D341Med (cell line): ENCODE measurements at regions not wholly inside any gene's neighbourhood (a gene's known extent, or its start where the extent isn't known, plus 50 kb on each side); places are given as distances from the start of the nearest gene placed in this dataset.
"Not testable (repeated sequence)": the region's sequence is repeated elsewhere in the genome, so short reads cannot be mapped to it uniquely, and the experiment has no call there.

Experiments used
- DNase-seq: peaks from one replicate; pipeline ENCODE4 v3.0.0; 2012; ENCODE audit warnings: low spot score

DNA sequence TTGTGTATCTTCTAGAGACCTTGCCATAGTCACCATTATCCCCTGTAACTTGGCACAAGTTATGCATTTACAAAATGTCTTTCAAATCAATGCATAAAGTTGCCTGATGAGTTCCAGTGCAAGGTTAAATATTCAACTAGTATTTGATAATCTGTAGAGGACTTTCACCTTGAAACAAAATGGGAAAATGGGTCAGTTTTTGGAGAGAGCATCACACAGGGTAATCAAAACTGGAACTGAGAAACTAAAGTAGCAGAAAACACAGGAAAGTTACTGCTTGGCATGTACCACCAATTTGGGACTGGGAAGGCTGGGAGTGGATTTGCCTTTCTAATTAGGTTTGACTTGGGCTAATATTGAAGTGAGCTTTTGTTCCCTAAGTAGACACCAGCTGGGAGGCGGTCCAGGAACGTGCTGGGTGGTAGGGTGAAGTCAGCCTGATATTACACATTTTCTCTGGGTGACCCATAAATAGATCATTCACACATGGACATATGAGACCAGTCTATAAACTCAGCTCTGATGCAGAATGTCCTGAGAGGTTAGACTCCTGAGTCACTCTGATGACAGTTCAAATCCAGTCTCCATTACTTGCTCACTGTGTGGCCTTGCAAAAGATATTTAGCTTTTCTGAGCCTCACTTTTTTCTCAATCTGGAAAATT, 152.3 kb downstream of the PCTP start:
- DNase-seq: no peak

DNA sequence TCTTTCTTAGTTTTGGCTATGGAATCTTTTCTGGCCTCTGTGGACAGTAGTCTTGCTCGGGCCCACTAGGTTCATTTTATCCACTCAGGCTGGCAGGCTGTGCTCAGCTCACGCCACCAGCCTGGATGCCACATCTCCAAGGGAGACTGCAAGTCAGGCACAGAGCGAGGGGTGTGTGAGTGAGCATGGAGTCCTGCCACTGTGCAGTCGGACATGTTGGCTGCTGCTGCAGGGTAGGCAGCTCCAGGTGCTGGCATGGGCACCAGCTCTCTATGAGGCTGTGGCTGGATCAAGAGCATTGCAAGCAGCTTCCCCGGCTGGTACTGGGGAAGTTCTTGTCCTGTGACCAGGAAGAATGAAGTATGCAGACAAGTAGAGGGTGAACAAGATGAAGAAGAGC, 158.9 kb downstream of the PCTP start:
- DNase-seq: no peak

DNA sequence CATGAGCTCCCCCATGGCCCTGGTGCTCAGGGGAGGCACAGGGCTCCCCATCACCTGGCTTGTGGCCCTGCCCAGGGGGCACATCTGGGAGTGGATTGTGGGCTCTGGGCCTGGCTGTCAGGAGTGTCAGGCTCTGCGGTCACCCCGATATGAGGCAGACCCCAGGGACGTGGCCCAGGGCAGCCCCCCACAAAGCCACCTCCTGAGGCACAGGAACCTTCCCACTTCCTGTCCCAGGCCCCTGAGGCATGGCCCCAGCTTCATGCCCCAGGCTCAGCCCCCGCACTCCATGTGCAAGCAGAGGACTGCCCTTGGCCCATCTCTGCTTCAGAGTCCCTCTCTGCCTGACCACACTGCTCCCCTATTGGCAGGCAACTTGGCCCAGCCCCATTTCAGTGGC, 160.3 kb downstream of the PCTP start:
- DNase-seq: no peak

DNA sequence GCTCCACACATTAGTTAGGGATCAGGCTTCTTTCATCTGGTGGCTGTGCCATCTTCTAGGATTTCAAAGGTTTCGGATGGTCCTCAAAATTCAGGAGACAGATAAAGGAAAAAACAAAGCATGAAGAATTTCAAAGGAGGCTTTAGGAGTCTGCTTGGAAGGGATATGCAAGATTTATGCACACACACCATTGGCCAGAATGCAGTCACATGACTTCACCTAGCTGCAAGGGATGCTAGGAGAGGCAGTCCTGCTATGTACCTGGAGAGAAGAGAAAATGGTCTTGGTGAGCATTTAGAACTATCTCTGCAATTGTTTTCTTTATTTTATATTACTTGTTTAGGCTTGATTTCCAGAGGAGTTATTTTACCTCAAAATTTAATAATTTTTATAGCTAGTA, 174.6 kb downstream of the PCTP start:
- DNase-seq: no peak

DNA sequence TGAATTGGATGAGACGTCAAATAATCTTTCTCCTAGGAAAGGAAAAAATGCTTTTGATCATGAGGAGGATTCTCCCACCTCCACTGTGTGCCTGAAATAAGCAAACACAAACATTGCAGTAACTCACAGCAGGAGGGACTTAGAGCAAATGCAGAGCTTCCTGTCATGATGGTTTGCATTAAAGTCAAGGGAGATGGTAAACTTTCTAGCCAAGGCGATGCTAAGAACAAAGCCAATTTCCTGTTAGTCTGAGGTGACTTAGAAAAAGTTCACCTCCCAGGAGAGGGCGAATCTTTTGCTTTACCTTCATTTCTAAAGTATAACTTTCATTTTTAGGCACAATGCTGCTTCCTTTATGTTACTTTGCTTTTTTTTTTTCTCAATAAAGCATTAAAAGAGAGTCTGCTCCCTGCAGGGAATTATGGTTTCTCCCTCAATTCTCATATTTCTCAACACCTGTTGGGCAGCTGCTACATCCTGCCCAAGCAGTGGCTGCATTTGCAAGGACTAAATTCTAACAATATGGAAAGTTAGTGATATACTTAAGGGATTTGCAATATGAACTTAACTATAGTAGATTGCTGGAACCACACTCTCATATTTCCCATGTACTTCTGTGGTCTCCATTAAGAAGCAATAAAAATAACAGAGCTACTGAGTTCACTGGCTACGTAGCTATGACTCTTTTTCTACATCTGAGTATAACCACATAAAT, 175.6 kb downstream of the PCTP start:
- DNase-seq: no peak

DNA sequence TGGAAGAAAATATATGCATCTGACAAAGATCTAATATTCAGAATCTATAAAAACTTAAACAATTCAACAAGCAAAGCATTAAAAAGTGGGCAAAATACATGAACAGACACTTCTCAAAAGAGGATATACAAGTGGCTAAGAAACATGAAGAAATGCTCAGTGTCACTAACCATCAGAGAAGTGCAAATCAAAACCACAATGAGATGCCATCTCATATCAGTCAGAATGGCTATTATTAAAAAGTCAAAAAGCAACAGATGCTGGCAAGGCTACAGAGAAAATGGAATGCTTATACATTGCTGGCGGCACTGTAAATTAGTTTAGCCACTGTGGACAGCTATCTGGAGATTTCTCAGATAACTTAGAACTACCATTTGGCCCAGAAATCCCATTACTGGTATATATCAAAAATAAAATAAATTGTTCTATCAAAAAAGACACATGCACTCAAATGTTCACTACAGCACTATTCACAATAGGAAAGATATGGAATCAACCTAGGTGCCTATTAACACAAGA, 179.5 kb downstream of the PCTP start:
- DNase-seq: no peak

DNA sequence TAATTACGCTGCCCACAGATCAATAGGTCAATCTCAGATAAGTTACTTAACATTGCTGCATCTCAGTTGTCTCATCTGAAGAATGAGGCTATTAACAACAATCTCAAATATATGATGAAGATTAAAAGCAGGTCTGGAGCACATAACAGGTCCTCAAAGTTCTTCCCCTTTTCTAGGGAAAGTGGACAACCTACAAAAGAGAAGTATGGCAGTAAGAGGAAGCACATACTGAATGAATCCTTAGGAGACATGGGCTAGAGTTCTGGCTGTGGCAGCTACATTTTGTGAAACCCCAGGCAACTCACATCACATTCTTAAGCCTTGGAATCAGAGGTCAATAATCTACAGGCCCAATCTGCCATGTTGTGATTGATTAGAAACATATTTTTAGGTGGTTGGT, 180.6 kb downstream of the PCTP start:
- no peak for DNase-seq

DNA sequence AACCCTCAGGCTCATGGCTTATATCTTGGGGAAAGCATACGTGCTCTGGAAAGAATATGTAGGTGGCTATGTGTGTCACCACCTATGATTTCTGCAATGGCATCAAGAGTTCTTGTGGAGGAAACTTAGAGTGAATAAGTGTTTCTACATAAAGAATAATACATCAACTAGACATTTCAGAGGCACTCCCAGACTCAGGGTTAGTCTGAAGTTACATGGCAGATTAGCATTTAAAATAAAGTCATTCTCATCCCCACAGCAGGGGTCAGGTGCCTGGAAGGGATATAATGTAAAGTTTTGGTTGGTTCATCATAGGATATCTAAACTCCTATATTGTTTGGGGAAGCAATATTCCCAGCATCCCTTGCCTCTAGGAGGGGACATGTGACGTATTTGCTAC, 182.1 kb downstream of the PCTP start:
- no peak for DNase-seq

DNA sequence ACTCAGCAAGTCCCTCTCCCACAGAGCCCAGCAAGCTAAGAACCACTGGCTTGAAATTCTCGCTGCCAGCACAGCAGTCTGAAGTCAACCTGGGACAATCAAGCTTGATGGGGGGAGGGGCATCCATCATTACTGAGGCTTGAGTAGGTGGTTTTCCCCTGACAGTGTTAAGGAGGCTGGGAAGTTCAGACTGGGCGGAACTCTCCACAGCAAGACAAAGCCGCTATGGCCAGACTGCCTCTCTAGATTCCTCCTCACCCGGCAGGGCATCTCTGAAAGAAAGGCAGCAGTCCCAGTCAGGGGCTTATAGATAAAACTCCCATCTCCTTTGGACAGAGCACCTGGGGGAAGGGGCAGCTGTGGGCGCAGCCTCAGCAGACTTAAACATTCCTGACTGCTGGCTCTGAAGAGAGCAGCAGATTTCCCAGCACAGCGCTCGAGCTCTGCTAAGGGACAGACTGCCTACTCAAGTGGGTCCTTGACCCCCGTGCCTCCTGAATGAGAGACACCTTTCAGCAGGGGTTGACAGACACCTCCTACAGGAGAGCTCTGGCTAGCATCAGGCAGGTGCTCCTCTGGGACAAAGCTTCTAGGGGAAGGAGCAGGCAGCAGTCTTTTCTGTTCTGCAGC, 188.4 kb downstream of the PCTP start:
- DNase-seq: not testable (repeated sequence)

DNA sequence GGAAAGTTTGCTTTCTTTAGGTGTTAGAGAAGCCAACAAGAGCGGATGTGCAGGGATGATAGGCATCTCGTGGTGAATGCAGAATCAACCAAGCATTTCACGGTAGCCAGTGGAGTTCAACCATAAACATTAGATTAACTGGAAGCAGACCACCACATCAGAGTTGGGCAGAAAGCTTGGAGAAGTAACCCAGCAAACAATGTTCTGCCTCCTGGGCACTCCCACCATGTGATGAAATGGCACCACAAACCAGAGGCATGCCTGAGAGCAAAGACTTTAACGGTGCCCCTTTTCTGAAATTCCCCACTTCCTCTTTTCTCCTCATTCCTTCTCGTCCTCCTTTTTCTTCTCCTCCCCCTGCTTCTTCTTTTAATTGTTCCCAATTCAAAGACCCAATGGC, 193.5 kb upstream of the ANKFN1 start:
- no peak for DNase-seq

DNA sequence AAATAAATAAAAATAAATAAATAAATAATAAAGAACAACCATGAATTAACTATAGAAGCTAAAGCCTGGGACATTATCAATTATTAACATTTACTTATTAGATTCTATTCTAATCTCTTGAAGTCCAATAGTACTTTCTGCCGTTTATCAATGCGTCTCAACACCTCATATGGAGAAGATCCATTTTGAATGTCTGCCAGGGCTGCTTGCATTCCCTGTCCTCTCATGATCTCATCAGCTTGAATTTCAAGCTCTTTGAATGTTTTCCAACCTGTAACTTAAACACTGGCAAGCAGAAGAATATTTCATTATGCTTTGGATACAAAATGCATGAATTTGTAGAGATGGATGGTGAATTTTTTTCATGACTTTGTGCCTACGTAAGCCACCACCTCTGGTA, 191.9 kb upstream of the ANKFN1 start:
- DNase-seq: no peak

DNA sequence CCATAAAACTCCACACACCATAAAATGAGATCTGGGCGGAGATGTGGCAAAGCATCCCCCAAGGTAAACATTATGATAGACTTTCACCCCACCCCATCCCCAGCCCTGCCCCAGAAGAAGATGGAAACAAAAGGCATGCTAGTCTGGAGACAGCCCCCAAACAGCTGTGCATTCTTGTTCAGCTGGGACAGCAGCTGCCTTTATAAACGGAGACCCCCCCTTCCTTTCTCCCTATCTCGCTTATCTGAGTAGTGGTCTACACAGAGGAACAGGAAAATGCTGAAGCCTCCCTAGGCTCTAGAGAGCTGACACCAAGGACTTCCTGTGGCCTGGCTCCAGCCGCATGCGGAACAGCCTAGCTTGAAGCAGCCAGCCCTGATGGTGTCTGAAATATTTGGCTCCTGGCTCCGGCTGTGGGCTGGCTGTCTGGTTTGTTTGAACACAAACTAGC, 190.3 kb upstream of the ANKFN1 start:
- no peak for DNase-seq

DNA sequence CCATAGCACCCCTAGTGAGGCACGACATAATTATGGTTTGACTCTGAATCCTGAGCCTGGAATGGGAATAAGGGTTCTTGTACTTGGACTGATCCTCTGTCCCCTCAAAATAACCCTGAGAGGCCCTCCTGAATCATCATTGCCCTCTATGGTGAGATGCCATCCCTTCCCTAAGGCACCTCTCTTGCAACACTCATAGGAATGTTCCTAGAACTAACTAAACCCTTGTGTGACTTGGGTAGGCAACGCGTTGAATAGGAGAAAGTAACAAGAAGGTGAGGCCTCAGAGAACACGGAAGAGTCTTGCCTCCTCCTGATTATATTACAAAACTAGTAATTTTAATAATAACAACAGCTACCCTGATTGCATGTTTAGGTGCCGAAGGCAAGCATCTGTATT, 189.1 kb upstream of the ANKFN1 start:
- no peak for DNase-seq

DNA sequence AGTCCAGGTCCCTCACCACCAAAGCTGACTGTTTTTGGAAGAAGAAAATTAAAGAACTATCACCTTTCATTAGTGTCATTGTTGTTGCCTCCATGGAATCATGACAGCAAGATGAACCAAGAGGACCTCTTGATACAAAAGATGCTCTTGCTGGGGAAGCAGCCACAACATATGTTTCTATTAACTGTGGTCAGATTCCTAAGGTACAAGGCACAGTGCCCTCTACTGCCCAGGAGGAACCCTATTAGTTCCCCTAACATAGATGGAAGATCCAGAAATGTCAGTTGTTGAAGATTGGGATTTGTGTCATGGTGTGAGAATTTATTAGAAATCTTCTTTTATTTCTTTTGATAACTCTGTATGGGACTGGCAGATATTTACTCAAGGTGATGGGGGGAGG, 188.2 kb upstream of the ANKFN1 start:
- no peak for DNase-seq

DNA sequence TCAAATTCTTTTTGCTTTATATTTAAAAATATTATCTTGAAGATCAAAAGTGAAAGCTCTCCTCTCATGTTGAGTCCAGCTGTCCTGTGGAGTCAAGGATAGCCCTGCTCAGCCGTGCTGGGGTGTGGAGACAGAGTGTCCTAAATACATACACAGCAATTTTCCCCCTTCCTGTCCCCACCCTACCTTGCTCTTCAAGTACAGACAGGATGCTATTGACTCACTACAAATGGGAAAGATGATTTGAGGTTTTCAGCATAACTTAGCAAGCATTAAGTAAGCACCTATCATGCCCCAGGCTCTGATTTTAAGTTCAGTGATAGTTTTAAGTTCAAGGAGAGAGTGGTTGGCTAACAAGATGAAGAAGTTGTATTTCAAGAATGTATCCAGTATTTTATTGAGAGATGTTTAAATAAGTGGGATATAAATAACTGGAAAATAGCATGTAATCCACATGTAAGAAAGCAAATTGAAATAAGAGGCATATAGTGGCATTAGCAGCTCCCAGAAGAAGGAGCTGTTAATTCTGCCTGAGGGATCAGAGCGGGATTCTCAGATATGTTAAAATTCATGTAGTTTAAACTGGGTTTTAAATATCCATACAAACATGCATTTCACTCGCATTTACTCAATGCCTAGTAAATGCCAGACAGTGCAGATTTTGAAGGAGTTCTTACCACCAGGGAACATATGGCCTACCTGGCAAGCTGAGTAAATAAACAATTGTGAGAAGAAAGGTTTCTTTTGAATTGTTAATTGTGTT, 183.5 kb upstream of the ANKFN1 start:
- DNase-seq: no peak

DNA sequence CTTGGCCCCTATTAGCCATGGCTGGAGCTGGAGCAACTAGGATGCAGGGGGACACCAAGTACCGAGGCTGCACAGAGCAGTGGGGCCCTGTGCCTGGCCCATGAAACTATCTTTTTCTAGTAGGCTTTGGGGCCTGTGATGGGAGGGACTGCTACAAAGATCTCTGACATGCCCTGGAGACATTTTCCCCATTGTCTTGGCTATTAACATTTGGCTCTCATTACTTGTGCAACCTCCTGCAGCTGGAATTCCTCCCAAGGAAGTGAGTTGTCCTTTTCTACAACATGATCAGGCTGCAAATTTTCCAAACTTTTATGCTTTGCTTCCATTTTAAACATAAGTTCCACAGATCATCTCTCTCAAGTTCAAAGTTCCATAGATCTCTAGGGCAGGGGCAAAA, 174.7 kb upstream of the ANKFN1 start:
- DNase-seq: no peak

DNA sequence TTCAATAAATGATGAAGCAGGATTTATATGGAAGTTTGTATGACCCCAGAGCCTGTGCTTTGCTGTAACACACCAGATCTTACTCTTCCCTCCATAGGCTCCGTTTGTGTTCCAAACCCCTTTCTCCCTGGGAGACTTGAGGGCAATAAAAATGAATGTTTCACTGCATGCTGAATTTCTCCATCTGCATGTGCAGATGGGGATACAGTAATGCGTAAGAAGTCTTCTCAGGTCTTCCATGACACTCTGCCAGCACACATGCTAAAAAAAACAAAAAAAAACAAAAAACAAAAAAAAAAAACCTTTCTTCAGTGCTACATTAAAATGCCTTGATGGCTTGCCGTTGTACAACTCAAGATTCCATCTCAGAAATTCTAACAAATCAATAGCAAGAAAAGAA, 170.2 kb upstream of the ANKFN1 start:
- no peak for DNase-seq

DNA sequence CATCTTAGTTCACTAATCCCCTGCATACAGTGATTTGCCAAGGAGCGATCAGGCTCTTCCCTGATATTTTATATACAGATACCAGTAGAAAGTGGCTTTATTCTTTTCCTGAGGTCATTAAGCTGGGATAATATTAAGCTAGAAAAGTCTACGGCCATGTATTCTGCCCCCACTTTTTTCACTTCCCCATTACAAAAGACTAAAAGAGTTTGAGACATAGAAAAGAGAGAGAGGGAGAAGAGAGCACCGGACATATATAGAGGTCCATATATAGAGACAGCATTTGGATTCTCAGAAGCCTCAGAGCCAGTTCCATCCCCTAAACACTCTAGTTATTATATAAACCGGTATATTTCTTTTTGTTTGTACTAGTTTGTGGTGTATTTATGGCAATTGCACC, 166.5 kb upstream of the ANKFN1 start:
- no peak for DNase-seq

DNA sequence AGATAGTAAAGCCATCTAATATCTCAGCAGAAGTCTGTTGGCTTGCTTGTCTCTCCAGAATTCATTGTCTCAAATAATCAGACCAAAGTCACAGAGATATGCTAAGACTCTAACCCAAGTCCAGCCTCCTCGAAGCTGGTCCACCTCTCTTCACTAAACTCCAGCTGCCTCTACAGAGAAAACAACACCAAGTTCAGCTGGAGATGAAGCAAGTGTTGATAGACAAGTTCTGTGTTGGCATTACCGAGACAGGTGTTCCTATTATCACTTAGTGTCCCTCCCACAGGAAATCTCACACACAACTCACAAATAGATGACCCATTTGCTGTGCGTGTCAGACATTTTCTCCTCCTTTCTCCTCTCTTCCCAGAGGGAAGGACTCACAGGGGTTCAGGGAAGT, 164.4 kb upstream of the ANKFN1 start:
- no peak for DNase-seq

DNA sequence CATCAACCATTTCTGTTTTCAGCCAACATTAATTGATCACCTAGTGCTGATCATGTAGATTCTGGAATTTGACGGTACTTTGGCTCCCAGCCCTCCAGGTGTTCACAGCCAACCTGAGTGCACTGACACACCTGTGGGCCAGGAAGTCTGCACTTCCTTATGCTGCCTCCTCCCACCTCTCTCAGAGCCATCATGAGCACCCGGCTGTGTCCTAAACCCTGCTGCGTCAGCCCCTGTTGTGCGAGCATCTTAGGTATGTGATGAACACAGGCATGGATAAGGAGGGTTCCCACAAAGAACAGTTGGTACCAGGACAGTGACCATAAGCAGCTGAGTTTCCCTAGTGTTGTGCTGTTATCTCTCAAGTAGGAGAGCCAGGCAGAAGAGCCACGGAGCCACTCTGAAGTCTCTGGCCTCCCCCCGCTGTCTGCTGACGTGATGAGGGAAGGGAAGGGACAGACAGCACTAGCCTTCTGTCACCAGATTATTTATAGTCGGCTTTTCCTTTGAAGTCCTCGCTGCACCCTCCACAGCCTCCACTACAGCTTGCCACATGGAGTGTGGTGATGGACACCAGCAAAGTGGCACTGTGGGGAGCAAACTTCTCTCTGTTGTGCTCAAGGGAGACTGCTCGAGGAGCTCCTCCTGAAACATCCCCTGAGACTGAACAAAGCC, 162.8 kb upstream of the ANKFN1 start:
- no peak for DNase-seq

DNA sequence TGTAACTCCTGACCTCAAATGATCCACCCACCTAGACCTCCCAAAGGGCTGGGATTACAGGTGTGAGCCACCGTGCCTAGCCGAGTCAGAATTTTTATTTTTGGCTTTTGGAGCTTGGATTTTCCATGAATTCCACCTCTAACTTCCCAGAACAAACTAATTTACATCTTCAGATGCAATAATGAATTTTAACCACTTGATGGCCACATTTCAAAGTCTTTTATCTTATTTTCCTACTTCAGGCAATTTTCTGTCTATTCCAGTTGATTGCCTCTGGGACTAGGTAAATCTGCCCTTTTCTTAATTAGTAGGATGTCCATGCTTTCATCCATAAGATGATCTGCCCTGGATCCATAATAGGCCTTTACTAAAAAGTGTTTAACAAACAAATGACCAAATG, 156.4 kb upstream of the ANKFN1 start:
- DNase-seq: no peak

DNA sequence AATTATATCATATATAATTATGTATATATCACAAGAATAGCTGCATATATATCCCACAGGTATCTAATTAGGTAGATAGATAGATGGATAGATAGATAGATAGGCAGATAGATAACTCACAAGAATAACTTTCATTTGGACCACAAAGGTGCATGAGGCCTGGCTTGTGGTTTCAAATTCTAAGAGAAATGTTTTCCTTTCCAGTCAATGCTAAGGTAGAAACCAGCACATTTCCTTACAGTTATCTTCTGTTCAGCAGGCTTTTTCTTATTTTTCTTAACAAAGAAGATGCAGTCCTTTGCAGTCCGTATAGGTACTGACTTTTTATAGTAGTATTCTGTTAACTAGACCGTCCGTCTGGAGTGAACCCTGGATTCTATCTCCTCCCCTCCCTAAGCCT, 152.9 kb upstream of the ANKFN1 start:
- DNase-seq: no peak
